GM19238 (cell line): ENCODE measurements at regions not wholly inside any gene's neighbourhood (a gene's known extent, or its start where the extent isn't known, plus 50 kb on each side); places are given as distances from the start of the nearest gene placed in this dataset.

Experiments
- DNase-seq: peaks from one replicate; pipeline ENCODE4 v3.0.0; 2011; ENCODE audit warnings: low spot score; ENCODE audit not compliant: insufficient read length

DNA sequence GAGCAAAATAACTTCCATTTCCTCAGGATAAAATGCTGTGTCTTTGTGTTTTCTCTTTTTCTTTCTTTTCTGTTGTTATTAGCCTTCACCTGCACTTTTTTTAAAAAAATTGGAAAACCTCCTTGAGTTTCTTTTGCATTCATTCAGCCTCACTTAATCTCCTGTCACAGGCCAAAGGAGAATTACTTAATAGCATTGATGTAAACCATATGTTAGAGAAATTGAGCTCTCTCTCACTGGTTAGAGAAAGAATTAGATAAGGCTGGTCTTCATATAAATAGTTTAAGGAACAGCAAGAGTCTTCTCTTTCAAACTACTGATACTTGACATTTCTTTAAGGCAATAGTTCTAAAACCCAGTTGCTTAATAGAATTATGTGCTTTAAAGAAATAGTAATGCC is 564.2 kb downstream of the TFAP2B start:
- DNase-seq: no peak

GRCh38 chr6:51384736-51385135 is 566.1 kb downstream of the TFAP2B start:
- DNase-seq: no peak

GRCh38 chr6:51386347-51386836 is 567.7 kb downstream of the TFAP2B start:
- DNase-seq: no peak

DNA sequence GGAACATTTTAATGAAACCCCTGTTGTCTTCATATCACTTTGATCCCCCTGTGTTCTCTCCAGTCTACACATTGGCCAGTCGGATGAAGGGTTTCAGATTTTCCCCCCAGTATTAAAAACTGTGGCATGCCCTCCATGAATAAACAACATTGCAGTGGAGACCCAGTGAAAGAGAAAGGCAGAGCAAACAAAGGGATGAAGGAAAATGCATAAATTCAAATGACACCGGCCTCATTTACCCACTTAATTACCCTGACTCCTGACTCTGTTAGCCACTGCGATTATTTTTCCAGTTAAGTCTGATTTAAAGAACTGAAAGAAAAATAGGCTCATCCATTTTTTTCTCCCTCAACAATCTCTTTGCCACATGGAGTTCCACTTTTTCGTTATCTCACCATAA is 569.2 kb downstream of the TFAP2B start:
- DNase-seq: no peak

DNA sequence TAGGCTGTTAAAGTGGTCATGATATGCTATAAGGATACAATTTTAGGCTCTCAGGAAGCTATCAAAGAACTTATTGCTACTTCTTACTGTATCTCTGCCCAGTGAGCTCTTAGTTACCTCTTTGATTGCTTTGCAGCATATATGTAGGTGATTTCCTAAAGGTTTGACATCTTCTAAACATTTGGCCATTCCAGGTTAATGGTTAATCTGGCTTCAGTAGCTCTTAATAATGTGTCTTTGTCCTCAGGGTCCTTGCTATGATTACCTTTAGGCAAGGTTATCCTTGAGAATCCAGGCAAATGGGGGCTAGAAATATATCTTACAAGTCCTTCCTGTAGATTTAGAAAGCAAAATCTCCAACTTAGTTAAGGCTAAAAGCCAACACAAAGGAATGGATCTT is 575.4 kb downstream of the TFAP2B start:
- no peak for DNase-seq

- no peak for DNase-seq
Measured at GRCh38 chr6:51396583-51396982, 577.9 kb downstream of the TFAP2B start.

- no peak for DNase-seq
Measured at GRCh38 chr6:51398064-51398705, 579.5 kb downstream of the TFAP2B start.

GRCh38 chr6:51398793-51399192 is 580.1 kb downstream of the TFAP2B start:
- no peak for DNase-seq

GRCh38 chr6:51410453-51410852 is 591.8 kb downstream of the TFAP2B start:
- DNase-seq: no peak

- no peak for DNase-seq
Measured at GRCh38 chr6:51411496-51412125, 592.9 kb downstream of the TFAP2B start.

DNA sequence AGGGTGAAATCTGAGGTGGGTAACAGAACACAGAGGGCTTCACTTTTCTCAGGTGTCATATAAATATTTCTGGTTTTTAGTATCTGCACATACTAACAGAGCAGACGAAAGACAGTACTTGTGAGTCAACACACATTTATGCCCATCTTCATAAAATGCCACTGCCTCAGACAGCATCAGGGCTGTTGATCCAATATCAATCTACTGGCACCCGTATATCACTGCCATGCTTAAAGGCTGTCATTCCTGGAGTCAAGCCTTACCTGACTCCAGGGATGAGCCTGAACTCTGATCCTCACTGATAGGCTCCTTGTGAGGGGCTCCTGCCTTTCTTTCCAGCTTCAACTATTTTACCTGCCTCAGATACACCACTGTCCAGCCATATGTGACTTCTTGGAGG is 595.7 kb downstream of the TFAP2B start:
- DNase-seq: no peak

GRCh38 chr6:51415501-51415900 is 596.8 kb downstream of the TFAP2B start:
- no peak for DNase-seq

GRCh38 chr6:51429017-51429712 is 610.5 kb downstream of the TFAP2B start:
- no peak for DNase-seq

DNA sequence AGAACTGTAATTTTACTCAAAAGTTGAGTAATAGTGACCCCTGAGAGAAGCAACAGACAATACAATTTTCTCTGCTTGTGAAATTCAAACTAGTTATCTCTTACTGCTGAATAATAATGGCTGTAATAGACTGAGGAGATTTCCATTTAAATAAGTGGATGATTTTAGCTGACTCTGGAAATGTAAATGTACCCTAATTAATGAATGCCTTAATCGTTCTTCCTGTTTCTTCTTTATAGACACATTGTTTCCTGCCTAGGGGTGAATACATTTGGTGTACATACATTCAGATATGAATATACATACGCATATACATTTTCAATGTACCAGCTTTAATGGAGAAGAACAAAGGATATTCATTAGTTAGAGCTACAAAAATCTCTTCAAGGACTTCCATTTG is 611.9 kb downstream of the TFAP2B start:
- DNase-seq: no peak

- no peak for DNase-seq
Measured at GRCh38 chr6:51432481-51432880, 613.8 kb downstream of the TFAP2B start.

DNA sequence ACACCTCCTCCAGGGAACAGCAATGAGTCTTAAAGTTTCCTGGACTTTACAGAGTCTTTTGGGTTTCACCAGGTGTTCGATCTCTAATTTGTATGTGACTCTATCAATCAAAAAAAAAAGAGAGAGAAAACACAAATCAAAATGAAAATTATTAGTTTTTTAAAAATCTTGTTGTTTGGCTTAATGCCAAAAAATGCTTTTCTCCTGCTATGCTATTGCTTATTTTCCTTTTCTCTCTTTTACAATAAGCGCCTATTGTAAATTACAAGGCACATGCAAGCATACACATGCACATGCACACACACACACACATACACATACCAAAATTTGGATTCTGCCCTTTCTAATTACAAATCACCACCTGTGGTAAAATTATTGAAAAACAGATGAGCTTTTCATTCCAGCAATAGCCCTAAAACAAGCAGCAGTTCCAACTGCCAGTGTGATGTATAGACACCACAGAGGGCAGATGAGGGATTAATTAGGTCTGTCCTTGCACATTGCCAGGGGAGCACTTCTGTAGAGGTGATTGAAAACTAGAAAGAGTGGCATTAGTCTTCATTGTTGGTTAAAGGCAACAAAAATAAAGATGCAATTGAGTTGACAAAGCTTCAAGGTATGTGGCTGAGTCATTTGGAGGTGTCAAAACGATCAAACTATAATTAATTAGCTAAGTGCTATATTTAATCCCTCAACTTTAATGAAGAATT is 631.7 kb downstream of the TFAP2B start:
- no peak for DNase-seq

- no peak for DNase-seq
Measured at GRCh38 chr6:51450958-51451357, 632.3 kb downstream of the TFAP2B start.

DNA sequence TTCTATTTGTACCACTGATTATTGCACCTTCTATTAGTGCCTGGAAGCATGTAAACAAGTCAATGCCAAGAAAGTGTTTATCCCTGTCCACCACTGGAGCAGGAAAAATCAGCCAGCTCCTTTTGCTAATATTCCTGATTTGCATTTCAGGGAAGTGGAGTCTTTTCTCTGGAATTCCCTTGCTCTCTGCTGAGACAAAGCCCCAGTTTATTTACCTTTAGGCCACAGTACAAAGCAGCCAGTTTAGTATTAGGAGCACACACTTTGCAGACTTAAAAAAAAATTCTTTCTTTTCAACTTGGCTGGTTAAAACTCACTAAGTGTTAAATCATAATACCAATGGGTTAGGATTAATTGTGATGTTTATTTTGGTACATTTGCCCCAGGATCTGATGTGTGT is 631.1 kb downstream of the PKHD1 start:
- no peak for DNase-seq

- DNase-seq: peak; percentile 5
Measured at GRCh38 chr6:51459958-51460357, 627.5 kb downstream of the PKHD1 start.

DNA sequence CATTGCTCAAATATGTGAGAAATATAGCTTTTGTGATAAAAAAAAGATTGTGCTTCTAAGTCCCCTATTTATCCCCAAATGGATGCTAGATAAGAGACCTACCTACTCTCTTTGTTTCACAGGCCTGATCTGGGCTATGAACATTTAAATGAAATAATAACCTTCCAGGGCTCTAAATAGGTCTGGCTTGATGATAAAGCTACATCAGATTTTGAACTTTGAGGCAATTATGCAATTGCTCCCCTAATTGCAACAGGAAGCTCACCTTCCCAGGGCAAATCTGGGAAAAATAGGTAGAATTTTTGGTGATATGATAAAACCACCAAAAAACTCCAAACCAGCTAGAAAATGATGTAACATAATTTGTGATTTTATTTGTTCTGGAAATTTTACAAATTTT is 624.5 kb downstream of the PKHD1 start:
- no peak for DNase-seq

- DNase-seq: no peak
Measured at GRCh38 chr6:51463321-51463720, 624.1 kb downstream of the PKHD1 start.

- no peak for DNase-seq
Measured at GRCh38 chr6:51464956-51465355, 622.5 kb downstream of the PKHD1 start.
